ENCODE measurements at regions not wholly inside any gene's neighbourhood (a gene's known extent, or its start where the extent isn't known, plus 50 kb on each side); places are given as distances from the start of the nearest gene placed in this dataset.
A peak's percentile ranks its signal among the peaks of the same experiment; 100 is the strongest.

GRCh38 chr3:72669224-72669623 is 179.0 kb downstream of the SHQ1 start:
- TF ChIP-seq CTCF (IDR thresholded peaks at IDR 0.05) (no peak), ZFX (IDR thresholded peaks at IDR 0.05; ENCODE audit: borderline replicate concordance) (no peak)

GRCh38 chr3:72666447-72666755 is 181.8 kb downstream of the SHQ1 start:
- H3K27ac ChIP-seq, result no peak overlapping the region
- TF ChIP-seq ZFX (IDR thresholded peaks at IDR 0.05; ENCODE audit: borderline replicate concordance) (no peak), CTCF (IDR thresholded peaks at IDR 0.05) (peak; percentile 46; the same call in 1 of the 2 replicates)

More at GRCh38 chr3:72669224-72669623, 179.0 kb downstream of the SHQ1 start:
- no peak overlapping the region for H3K27ac ChIP-seq

DNA sequence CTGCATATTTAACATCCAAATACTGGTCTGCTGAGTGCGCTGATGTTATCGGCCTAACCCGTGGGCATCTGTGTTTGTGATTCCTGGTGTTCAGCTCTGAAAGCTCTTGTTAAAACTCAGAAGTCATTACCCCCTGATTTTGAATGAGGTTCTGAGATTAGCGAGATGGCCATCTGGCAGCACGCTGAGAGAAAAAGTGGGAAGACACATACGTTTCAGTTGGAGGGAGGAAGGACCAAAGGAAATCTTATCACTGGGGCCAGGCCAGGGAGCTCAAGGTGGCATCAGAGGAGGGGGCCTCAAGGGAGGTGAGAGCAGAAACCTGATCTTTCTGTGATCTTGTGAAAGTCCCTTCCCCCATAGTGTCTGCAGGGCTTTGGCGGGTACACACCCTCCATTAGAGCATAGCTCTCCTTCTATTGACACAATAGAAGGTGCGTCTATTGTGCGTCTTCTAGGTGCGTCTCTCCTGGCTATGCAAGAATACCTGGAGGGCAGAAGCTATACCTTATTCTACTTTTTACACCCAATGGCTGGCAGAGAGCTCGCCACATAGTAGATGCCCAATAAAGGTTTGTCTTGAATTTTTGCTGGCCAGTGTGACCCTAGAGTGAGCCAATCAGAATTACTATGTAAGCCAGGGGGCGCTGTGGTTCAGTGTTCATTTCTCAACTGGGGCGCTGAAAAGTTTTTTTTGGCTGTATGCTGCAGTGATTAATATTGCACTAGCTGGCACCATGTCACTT is 182.4 kb downstream of the SHQ1 start:
- H3K27ac ChIP-seq, result no peak overlapping the region
- TF ChIP-seq CTCF (IDR thresholded peaks at IDR 0.05) (peak; percentile 75), ZFX (IDR thresholded peaks at IDR 0.05; ENCODE audit: borderline replicate concordance) (no peak)

GRCh38 chr3:72665103-72665502 is 183.1 kb downstream of the SHQ1 start:
- TF ChIP-seq CTCF (IDR thresholded peaks at IDR 0.05), result no peak
- no peak for TF ChIP-seq ZFX (IDR thresholded peaks at IDR 0.05; ENCODE audit: borderline replicate concordance)
- no peak overlapping the region for H3K27ac ChIP-seq

DNA sequence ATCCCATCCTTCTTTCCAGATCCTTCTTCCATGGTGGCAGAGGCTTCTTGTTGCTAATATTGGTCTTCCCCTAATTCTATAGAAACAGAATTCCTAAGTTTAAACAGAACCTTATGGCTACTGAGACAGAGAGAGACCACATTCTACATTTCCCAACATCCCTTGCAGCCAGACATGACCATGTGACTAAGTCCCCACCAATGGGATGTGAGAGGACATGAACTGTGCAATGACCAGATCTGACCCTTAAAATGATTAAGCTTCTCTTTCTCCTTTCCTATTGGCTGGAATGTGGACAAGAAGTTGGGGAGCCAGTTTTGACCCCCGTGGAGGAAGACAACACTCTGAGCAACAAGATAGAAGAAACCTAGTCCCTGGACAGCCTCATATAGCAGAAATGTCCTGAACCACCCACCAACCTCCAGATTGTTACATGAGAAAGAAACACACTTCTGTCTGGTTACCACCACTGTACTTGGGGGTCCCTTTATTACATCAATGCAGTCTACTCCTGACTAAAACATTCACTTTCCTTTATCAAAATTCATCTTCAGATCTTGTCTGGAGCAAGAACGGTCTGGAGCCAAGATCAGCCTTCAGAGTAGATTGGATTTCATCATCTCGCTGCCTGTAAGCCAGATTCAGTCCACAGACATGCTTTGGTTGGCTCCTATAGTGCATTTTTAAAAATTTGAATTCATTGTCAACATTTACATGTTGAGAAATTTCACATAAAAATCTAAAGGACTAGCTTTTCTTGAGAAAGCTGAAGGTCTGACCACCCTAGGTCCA is 183.9 kb downstream of the SHQ1 start:
- H3K27ac ChIP-seq, result no peak overlapping the region
- TF ChIP-seq ZFX (IDR thresholded peaks at IDR 0.05; ENCODE audit: borderline replicate concordance) (no peak), CTCF (IDR thresholded peaks at IDR 0.05) (no peak)

DNA sequence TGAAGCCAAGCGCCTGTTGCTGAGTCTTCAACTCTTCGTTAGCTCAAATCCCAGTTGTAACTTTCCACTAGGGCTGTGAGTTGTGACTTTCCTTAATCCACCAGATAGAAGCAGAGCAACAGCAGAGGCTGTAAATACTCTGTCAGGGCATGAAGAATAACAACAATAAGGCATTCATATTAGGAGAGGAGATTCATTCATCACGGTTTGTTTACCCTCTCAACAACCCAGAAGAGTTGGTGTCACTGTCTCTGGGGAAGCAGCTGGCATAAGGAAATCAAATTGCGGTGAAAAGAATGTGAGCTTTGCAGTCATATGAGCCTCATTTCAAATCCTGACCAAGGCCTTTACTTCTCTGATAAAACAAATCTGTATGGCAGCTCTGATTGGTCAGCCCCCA is 184.8 kb downstream of the SHQ1 start:
- H3K27ac ChIP-seq, result no peak overlapping the region
- no peak for TF ChIP-seq ZFX (IDR thresholded peaks at IDR 0.05; ENCODE audit: borderline replicate concordance)

DNA sequence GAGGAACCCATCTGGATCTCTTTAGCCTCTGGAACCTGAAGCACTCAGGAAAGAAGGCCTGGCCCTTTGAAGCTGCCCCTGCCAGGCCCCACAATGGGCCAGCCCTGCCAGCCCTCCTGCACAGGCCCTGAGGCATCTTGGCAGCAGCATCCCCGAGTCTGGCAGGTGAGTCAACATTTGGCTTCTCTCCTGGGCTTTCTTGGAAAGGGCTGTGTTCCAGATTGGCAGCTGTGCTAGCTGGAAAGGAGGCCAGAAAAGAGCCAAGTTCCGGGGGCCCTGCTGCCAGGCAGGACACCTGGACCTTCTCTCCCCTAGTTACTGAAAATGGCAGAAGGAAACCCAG is 187.2 kb downstream of the SHQ1 start:
- TF ChIP-seq CTCF (IDR thresholded peaks at IDR 0.05) (no peak), ZFX (IDR thresholded peaks at IDR 0.05; ENCODE audit: borderline replicate concordance) (no peak)
- 0 out of 2 replicates have a peak overlapping the region, but pooled peaks have one; percentile 3 for H3K27ac ChIP-seq
